OCI-LY1 (cell line): ENCODE measurements at regions not wholly inside any gene's neighbourhood (a gene's known extent, or its start where the extent isn't known, plus 50 kb on each side); places are given as distances from the start of the nearest gene placed in this dataset.

Source experiments
- CTCF ChIP-seq: fragments of 200-600 bp; sonication (generic), shearing (Covaris generic); IDR thresholded peaks from 2 replicates; pipeline ENCODE4 v1.5.1; 2017; ENCODE audit warnings: mild to moderate bottlenecking, antibody characterized with exemption, low read length, moderate library complexity, mixed read lengths
- EZH2 ChIP-seq: fragments of 200-600 bp; sonication (generic), shearing (Covaris generic); IDR thresholded peaks from 2 replicates; pipeline ENCODE4 v1.8.0; 2017; ENCODE audit warnings: borderline replicate concordance, mixed run types, mild to moderate bottlenecking, antibody characterized with exemption, low read length, moderate library complexity, mixed read lengths

- no peak for TF ChIP-seq CTCF
- TF ChIP-seq EZH2, result no peak
These were observed 540.9 kb downstream of the GBA3 start for GRCh38 chr4:23233596-23233995.
